ENCODE measurements at regions not wholly inside any gene's neighbourhood (a gene's known extent, or its start where the extent isn't known, plus 50 kb on each side); places are given as distances from the start of the nearest gene placed in this dataset.

GRCh38 chr11:13140873-13141655, 131.9 kb downstream of the RASSF10 start:
- TF ChIP-seq, protein P1, sequence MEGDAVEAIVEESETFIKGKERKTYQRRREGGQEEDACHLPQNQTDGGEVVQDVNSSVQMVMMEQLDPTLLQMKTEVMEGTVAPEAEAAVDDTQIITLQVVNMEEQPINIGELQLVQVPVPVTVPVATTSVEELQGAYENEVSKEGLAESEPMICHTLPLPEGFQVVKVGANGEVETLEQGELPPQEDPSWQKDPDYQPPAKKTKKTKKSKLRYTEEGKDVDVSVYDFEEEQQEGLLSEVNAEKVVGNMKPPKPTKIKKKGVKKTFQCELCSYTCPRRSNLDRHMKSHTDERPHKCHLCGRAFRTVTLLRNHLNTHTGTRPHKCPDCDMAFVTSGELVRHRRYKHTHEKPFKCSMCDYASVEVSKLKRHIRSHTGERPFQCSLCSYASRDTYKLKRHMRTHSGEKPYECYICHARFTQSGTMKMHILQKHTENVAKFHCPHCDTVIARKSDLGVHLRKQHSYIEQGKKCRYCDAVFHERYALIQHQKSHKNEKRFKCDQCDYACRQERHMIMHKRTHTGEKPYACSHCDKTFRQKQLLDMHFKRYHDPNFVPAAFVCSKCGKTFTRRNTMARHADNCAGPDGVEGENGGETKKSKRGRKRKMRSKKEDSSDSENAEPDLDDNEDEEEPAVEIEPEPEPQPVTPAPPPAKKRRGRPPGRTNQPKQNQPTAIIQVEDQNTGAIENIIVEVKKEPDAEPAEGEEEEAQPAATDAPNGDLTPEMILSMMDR (IDR thresholded peaks at IDR 0.05), result no peak
- no peak overlapping the region for H3K27ac ChIP-seq
- no peak overlapping the region for H3K4me3 ChIP-seq
- no peaks in the 10 kb centered on the region for H3K4me1 ChIP-seq
- intact Hi-C loops (cut with DNase I; ENCODE audit: low total_unique reads), result no loop called here
- H3K27me3 ChIP-seq, result peaks cover 0 to 3% of the 10 kb centered on the region in 2 donors
- no peaks in the 10 kb centered on the region for H3K9me3 ChIP-seq
- no peak for DNase-seq
- no peaks in the 10 kb centered on the region for H3K36me3 ChIP-seq

DNA sequence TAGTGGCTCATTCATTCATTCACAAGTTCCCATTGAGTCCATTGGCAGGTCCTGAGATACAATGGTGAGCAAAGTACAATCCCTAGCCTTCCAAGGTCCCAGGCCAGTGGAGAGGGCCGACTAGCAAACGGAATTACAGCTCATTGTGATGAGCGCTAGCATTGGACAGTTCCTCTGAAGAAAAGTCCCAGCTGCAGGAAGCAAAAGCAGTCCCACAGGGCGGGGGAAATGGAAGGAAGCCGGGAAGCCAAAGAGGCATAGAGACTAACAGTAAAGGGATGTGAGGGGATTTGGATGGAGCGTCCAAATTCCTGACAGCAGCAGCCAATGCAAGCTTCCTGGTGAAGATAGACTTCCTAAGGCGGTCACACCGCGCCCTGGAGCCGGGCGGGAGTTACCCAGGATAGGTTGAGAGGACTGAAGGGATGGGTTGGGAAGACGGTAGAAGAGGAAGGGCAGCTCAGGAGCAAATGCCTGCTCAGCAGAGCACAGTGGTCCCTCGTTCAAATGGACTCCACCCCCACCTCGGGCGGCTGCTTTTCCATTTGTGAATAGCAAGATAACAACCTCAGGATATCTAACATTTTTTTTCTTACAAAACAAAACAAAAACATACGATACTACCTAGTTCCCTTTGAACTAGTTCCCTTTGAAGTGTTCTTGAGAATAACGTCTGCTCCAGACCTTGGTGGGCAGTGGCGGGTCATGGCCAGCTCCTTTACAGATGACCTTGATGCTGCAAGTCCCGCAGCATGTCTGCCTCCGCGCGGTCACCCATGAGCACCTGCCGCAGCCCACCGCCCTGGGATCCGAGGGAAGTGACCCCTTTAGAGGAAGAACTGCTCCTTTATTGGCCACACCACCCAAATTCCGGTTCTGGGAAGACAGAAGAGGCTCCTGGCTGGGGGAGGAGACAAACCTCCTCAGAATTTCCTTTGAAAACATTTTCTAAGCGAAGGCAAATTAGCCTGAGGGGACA, 132.9 kb downstream of the RASSF10 start:
- Histone ChIP-seq H3K27me3 (peaks cover 0 to 3% of the 10 kb centered on the region in 2 donors), H3K36me3 (no peaks in the 10 kb centered on the region), H3K4me3 (no peak overlapping the region), H3K9me3 (no peaks in the 10 kb centered on the region), H3K27ac (no peak overlapping the region), H3K4me1 (no peaks in the 10 kb centered on the region)
- TF ChIP-seq, protein P1 (IDR thresholded peaks at IDR 0.05), result no peak
- intact Hi-C loops (cut with DNase I; ENCODE audit: low total_unique reads), result no loop called here
- no peak for DNase-seq

- no peak overlapping the region for H3K4me3 ChIP-seq
- intact Hi-C loops (cut with DNase I; ENCODE audit: low total_unique reads), result no loop called here
- peaks cover 0 to 3% of the 10 kb centered on the region in 2 donors for H3K27me3 ChIP-seq
- no peaks in the 10 kb centered on the region for H3K36me3 ChIP-seq
- DNase-seq, result no peak
- H3K4me1 ChIP-seq, result no peaks in the 10 kb centered on the region
- no peaks in the 10 kb centered on the region for H3K9me3 ChIP-seq
- TF ChIP-seq, protein P1 (IDR thresholded peaks at IDR 0.05), result no peak
- H3K27ac ChIP-seq, result no peak overlapping the region
Measured at GRCh38 chr11:13143486-13144297, 133.9 kb upstream of the BMAL1 start.

GRCh38 chr11:13145461-13145860, 132.1 kb upstream of the BMAL1 start:
- TF ChIP-seq, protein P1 (IDR thresholded peaks at IDR 0.05), result no peak
- Histone ChIP-seq H3K27me3 (peaks cover 0 to 3% of the 10 kb centered on the region in 2 donors), H3K4me3 (no peak overlapping the region), H3K36me3 (no peaks in the 10 kb centered on the region), H3K4me1 (no peaks in the 10 kb centered on the region), H3K9me3 (no peaks in the 10 kb centered on the region), H3K27ac (no peak overlapping the region)
- DNase-seq, result no peak
- intact Hi-C loops (cut with DNase I; ENCODE audit: low total_unique reads), result no loop called here

- H3K27me3 ChIP-seq, result no peaks in the 10 kb centered on the region
- no peaks in the 10 kb centered on the region for H3K9me3 ChIP-seq
- no peak for DNase-seq
- H3K27ac ChIP-seq, result no peak overlapping the region
- TF ChIP-seq, protein P1 (IDR thresholded peaks at IDR 0.05), result no peak
- intact Hi-C loops (cut with DNase I; ENCODE audit: low total_unique reads), result no loop called here
- H3K36me3 ChIP-seq, result no peaks in the 10 kb centered on the region
- no peak overlapping the region for H3K4me3 ChIP-seq
- no peaks in the 10 kb centered on the region for H3K4me1 ChIP-seq
Measured at GRCh38 chr11:13149991-13150390, 127.6 kb upstream of the BMAL1 start.
